HG03439 (cell line): ENCODE measurements at regions not wholly inside any gene's neighbourhood (a gene's known extent, or its start where the extent isn't known, plus 50 kb on each side); places are given as distances from the start of the nearest gene placed in this dataset.
"Not testable (repeated sequence)": the region's sequence is repeated elsewhere in the genome, so short reads cannot be mapped to it uniquely, and the experiment has no call there.

Experiments
- ATAC-seq: cut with Tn5 transposase; IDR thresholded peaks from one replicate; pipeline ENCODE4 v1.9.1; 2021; ENCODE audit warnings: mild to moderate bottlenecking, moderate library complexity; ENCODE audit not compliant: unreplicated experiment

- ATAC-seq: no peak
These were observed 182.2 kb downstream of the IGLL1 start for GRCh38 chr22:23397613-23398567.

- no peak for ATAC-seq
These were observed 183.0 kb downstream of the IGLL1 start for GRCh38 chr22:23397008-23397612.

- ATAC-seq: no peak
These were observed 183.6 kb downstream of the IGLL1 start for GRCh38 chr22:23396362-23397007.

GRCh38 chr22:23395530-23396361 is 184.3 kb downstream of the IGLL1 start:
- no peak for ATAC-seq

- no peak for ATAC-seq
These were observed 185.4 kb downstream of the IGLL1 start for GRCh38 chr22:23394525-23395326.

GRCh38 chr22:23393721-23394320 is 186.3 kb downstream of the IGLL1 start:
- no peak for ATAC-seq

- ATAC-seq: not testable (repeated sequence)
These were observed 186.9 kb downstream of the IGLL1 start for GRCh38 chr22:23393199-23393598.

GRCh38 chr22:23392420-23393121 is 187.5 kb downstream of the IGLL1 start:
- no peak for ATAC-seq

GRCh38 chr22:23391022-23391421 is 189.1 kb downstream of the IGLL1 start:
- no peak for ATAC-seq

- no peak for ATAC-seq
These were observed 190.6 kb downstream of the IGLL1 start for GRCh38 chr22:23389271-23390071.

- no peak for ATAC-seq
These were observed 191.6 kb downstream of the IGLL1 start for GRCh38 chr22:23388517-23388890.

GRCh38 chr22:23387827-23388516 is 192.1 kb downstream of the IGLL1 start:
- ATAC-seq: no peak

GRCh38 chr22:23386822-23387580 is 193.1 kb downstream of the IGLL1 start:
- no peak for ATAC-seq

- no peak for ATAC-seq
These were observed 194.1 kb downstream of the IGLL1 start for GRCh38 chr22:23385678-23386631.

- ATAC-seq: no peak
These were observed 195.0 kb downstream of the IGLL1 start for GRCh38 chr22:23384923-23385677.
